Endothelial cell of umbilical vein (primary cell): ENCODE measurements at regions not wholly inside any gene's neighbourhood (a gene's known extent, or its start where the extent isn't known, plus 50 kb on each side); places are given as distances from the start of the nearest gene placed in this dataset.

Source experiments
- BruUV-seq: library from RNA; stranded (reverse); fragments of 400-500 nt; replicated peaks from 2 replicates; lab custom pipeline; 2021; lab: Mats Ljungman, UMichigan
- CTCF ChIA-PET: fragments of 300-600, 350-600 bp; sonication (Branson Sonifier 250); formaldehyde crosslinking; loops from one replicate; lab custom pipeline; 2021; ENCODE audit warnings: antibody characterized with exemption, inconsistent platforms; lab: Charles Lee
- POLR2A ChIA-PET: fragments of 300-600, 350-600 bp; sonication (Branson Sonifier 250); formaldehyde crosslinking; loops from one replicate; lab custom pipeline; 2021; ENCODE audit warnings: antibody characterized with exemption, inconsistent platforms; lab: Charles Lee
- DNase-seq: peaks from one replicate; pipeline ENCODE4 v3.0.0-alpha.2; 2011; ENCODE audit warnings: low read depth, low spot score
- FAIRE-seq: peaks from 2 replicates; lab custom pipeline; 2011; peaks lifted over from hg19 to GRCh38; lab: Jason Lieb, UNC
- H2AFZ ChIP-seq: 2 replicates; pipeline ENCODE4 v1.6.0; 2012; ENCODE audit warnings: low read depth, low read length, control low read depth, inconsistent platforms
- H3K27ac ChIP-seq: 2 replicates; pipeline ENCODE4 v1.5.1; 2011; ENCODE audit warnings: low read depth, mild to moderate bottlenecking, control low read depth, low read length, moderate library complexity; ENCODE audit not compliant: insufficient read depth
- H3K27me3 ChIP-seq, 2 experiments: 2 replicates each; pipeline versions ENCODE4 v1.6.0 to v1.6.1; 2011; ENCODE audit warnings: low read length in 2 of 2, mixed read lengths in 1 of 2; ENCODE audit not compliant: control insufficient read depth in 2 of 2, insufficient read depth in 2 of 2
- H3K36me3 ChIP-seq, 2 experiments: 2 replicates in 1 of 2; 3 replicates in 1 of 2; pipeline ENCODE4 v1.5.1; 2011; ENCODE audit warnings: low read length in 2 of 2, mild to moderate bottlenecking in 1 of 2, moderate library complexity in 1 of 2; ENCODE audit not compliant: control insufficient read depth in 2 of 2, insufficient read depth in 2 of 2; ENCODE audit errors: extremely low read depth in 1 of 2
- H3K4me1 ChIP-seq: 3 replicates; pipeline ENCODE4 v1.5.1; 2011; ENCODE audit warnings: mild to moderate bottlenecking, low read length; ENCODE audit not compliant: control insufficient read depth, insufficient read depth; ENCODE audit errors: extremely low read depth
- H3K4me2 ChIP-seq: 2 replicates; pipeline ENCODE4 v1.6.1; 2011; ENCODE audit warnings: low read length, control low read depth, mixed read lengths; ENCODE audit not compliant: insufficient read depth
- H3K4me3 ChIP-seq, 3 experiments: fragments of 200-600 bp in 1 of 3; sonication (generic), shearing (Covaris generic) in 1 of 3; replicated peaks in 1 of 3; 2 replicates each; pipeline ENCODE4 v1.5.1; 2011 to 2016; ENCODE audit warnings: control low read depth in 3 of 3, low read length in 3 of 3, mild to moderate bottlenecking in 2 of 3, inconsistent platforms in 1 of 3, low read depth in 1 of 3, moderate library complexity in 1 of 3; ENCODE audit not compliant: insufficient read depth in 1 of 3
- H3K79me2 ChIP-seq: 2 replicates; pipeline ENCODE4 v1.6.0; 2012; ENCODE audit warnings: low read length, inconsistent platforms; ENCODE audit not compliant: control insufficient read depth, insufficient read depth
- H3K9ac ChIP-seq: replicated peaks from 2 replicates; pipeline ENCODE3; 2011; ENCODE audit warnings: low read length, control low read depth; ENCODE audit not compliant: insufficient read depth; ENCODE audit errors: extremely low read depth
- H3K9me1 ChIP-seq: replicated peaks from 3 replicates; pipeline ENCODE4 v1.6.0; 2011; ENCODE audit warnings: mild to moderate bottlenecking, low read length; ENCODE audit not compliant: control insufficient read depth, insufficient read depth; ENCODE audit errors: extremely low read depth
- H3K9me3 ChIP-seq: replicated peaks from 2 replicates; pipeline ENCODE4 v1.5.1; 2012; ENCODE audit warnings: low read length, inconsistent platforms; ENCODE audit not compliant: control insufficient read depth, insufficient read depth
- H4K20me1 ChIP-seq: replicated peaks from 2 replicates; pipeline ENCODE3; 2011; ENCODE audit warnings: mild to moderate bottlenecking, low read length; ENCODE audit not compliant: control insufficient read depth, insufficient read depth; ENCODE audit errors: extremely low read depth
- CTCF ChIP-seq, 2 donors: IDR thresholded peaks; 1 replicate in 1 of 2; 2 replicates in 1 of 2; pipeline ENCODE4 v1.5.1; 2011; ENCODE audit warnings: low read length in 2 of 2, mild to moderate bottlenecking in 2 of 2, moderate library complexity in 2 of 2, control low read depth in 1 of 2, inconsistent platforms in 1 of 2, low read depth in 1 of 2; ENCODE audit not compliant: insufficient read depth in 1 of 2; ENCODE audit errors: extremely low read depth in 1 of 2
- EZH2 ChIP-seq: IDR thresholded peaks from 2 replicates; pipeline ENCODE4 v1.6.1; 2012; ENCODE audit warnings: borderline replicate concordance, low read depth, mild to moderate bottlenecking, moderate library complexity, low read length, inconsistent platforms; ENCODE audit not compliant: severe bottlenecking
- FOS ChIP-seq: IDR thresholded peaks from 2 replicates; pipeline ENCODE4 v1.6.1; 2011; ENCODE audit warnings: mild to moderate bottlenecking, low read length, moderate library complexity, borderline replicate concordance; ENCODE audit not compliant: insufficient read depth
- GATA2 ChIP-seq: IDR thresholded peaks from 2 replicates; pipeline ENCODE4 v1.7.0; 2011; ENCODE audit warnings: low read depth, mild to moderate bottlenecking, moderate library complexity, mixed read lengths, low read length; ENCODE audit not compliant: insufficient read length, insufficient read depth
- JUN ChIP-seq: IDR thresholded peaks from 2 replicates; pipeline ENCODE4 v1.6.1; 2011; ENCODE audit warnings: borderline replicate concordance, low read depth; ENCODE audit not compliant: insufficient read length, insufficient read depth
- MAX ChIP-seq: IDR thresholded peaks from 2 replicates; pipeline ENCODE4 v1.6.1; 2011; ENCODE audit not compliant: insufficient read depth, insufficient read length
- MYC ChIP-seq: IDR thresholded peaks from one replicate; pipeline ENCODE4 v1.6.1; 2011; ENCODE audit warnings: mild to moderate bottlenecking, low read depth, low read length
- POLR2A ChIP-seq: IDR thresholded peaks from 2 replicates; pipeline ENCODE4 v1.6.1; 2012; ENCODE audit warnings: low read depth, mild to moderate bottlenecking, control low read depth, low read length
- POLR2AphosphoS5 ChIP-seq: IDR thresholded peaks from 2 replicates; pipeline ENCODE4 v1.6.1; 2012; ENCODE audit warnings: low read depth, mild to moderate bottlenecking, control low read depth, low read length, moderate library complexity; ENCODE audit not compliant: insufficient read depth
- dilution Hi-C: fragments of 300-500 bp; cut with MboI; formaldehyde crosslinking; loops from one replicate; pipeline ENCODE4 v1.15.0; 2019; ENCODE audit warnings: low sequenced_read_pairs; ENCODE audit not compliant: extremely low pct_ligation_motif_present
- intact Hi-C: fragments of 100-400 bp; cut with micrococcal nuclease; formaldehyde crosslinking; loops from one replicate; pipeline ENCODE4 v1.10.0; 2022

- H3K9ac ChIP-seq, result no peak overlapping the region
- H3K27ac ChIP-seq, result no peak overlapping the region
- dilution Hi-C loops, result no loop called here
- H3K4me1 ChIP-seq, result no peaks in the 10 kb centered on the region
- no peaks in the 10 kb centered on the region for H3K79me2 ChIP-seq
- no peaks in the 10 kb centered on the region for H3K9me3 ChIP-seq
- no peaks in the 10 kb centered on the region for H3K9me1 ChIP-seq
- H2AFZ ChIP-seq, result no peak overlapping the region
- no peak for TF ChIP-seq GATA2
- TF ChIP-seq POLR2A, result no peak
- no peak for TF ChIP-seq MYC
- no peak for TF ChIP-seq POLR2AphosphoS5
- TF ChIP-seq MAX, result no peak
- no peak for TF ChIP-seq FOS
- TF ChIP-seq EZH2, result no peak
- TF ChIP-seq CTCF (IDR thresholded peaks at IDR 0.05; ENCODE audit: extremely low read depth in 1 of 2, insufficient read depth in 1 of 2, low read depth in 1 of 2, low read length in 2 of 2), result no peak
- TF ChIP-seq JUN, result no peak
- BruUV-seq, result no TSS peak
- no peaks in the 10 kb centered on the region for H4K20me1 ChIP-seq
- H3K27me3 ChIP-seq, result no peaks in the 10 kb centered on the region
- FAIRE-seq (peak; percentile 12), DNase-seq (no peak)
- intact Hi-C loops, result no loop called here
- ChIA-PET CTCF (no interaction called here), POLR2A (no interaction called here)
- H3K36me3 ChIP-seq, result no peaks in the 10 kb centered on the region
- no peak overlapping the region for H3K4me3 ChIP-seq
- no peak overlapping the region for H3K4me2 ChIP-seq
Observed at GRCh38 chr2:114185501-114185900, 256.9 kb upstream of the DPP10 start.
